HG03520 (cell line): ENCODE measurements at regions not wholly inside any gene's neighbourhood (a gene's known extent, or its start where the extent isn't known, plus 50 kb on each side); places are given as distances from the start of the nearest gene placed in this dataset.
"Not testable (repeated sequence)": the region's sequence is repeated elsewhere in the genome, so short reads cannot be mapped to it uniquely, and the experiment has no call there.

ENCODE experiments used
- ATAC-seq: cut with Tn5 transposase; IDR thresholded peaks from one replicate; pipeline ENCODE4 v1.9.1; 2021; ENCODE audit warnings: mild to moderate bottlenecking, moderate library complexity; ENCODE audit not compliant: unreplicated experiment

DNA sequence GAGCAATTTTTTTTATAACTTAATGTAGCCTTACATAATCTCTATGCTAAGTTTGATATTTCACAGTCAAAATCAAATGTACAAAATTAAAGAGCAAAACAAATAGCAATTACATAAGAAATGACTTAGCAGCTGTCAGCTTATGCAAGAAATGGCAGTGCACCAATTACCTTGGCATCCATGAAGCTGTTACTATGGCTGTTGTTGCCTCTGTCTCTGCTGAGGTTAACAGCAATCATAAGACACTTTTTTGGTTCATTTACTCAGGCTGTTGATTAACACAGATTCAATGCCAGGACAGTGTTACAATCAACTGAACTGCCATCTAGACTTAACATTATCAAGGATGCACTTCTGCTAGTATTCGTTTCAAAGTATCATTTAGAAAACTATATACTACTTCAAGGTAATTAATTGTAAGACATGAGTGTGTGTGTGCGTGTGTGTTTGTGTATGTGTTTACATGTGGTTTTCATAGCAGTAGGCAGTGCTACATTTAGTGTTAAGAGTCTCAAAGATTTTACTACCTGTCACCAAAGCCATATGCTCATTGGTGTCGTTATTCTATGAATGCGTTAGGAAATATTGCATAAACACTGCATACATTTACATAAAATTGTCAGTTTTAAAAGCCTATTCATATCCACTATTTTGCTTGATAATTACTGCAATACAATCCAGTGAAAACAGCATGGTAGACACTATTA is 1084.2 kb upstream of the COX7C start:
- ATAC-seq = no peak

DNA sequence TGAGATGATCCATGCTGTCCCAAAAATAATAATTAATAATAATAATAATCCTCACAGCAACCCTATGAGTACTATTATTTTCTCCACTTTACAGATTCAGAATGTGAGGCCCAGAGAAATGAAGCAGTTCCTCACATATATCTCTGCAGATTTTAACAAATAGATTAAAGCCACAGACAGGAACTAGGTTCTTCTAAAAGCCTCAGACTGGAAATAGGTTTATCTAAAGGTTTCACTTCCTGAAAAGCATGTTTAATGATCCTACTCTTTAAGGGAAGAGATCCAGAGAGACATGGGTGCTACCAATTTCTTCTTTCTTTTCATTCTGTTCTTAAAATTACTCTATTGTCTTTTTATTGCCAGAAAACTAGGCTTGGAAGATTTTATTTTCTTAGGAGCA is 1079.4 kb upstream of the COX7C start:
- no peak for ATAC-seq

DNA sequence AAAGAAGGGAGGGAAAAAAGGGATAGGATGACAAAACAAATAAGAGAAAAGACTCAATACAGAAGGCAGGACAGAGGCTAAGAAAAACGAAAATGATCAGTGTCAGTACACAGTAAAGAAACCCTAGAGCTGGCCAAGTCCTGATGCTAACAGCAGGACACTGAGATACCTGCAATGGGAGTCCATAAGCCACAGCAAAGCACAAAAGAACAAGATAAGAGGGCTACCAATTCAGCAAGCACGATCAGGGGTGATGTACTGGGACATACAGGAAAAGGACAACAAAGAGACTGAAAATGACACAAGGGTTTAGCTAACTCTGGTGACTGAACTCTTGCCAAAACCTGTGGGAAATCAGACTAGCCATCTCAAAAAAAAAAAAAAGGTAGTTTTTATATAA is 1072.6 kb upstream of the COX7C start:
- no peak for ATAC-seq

DNA sequence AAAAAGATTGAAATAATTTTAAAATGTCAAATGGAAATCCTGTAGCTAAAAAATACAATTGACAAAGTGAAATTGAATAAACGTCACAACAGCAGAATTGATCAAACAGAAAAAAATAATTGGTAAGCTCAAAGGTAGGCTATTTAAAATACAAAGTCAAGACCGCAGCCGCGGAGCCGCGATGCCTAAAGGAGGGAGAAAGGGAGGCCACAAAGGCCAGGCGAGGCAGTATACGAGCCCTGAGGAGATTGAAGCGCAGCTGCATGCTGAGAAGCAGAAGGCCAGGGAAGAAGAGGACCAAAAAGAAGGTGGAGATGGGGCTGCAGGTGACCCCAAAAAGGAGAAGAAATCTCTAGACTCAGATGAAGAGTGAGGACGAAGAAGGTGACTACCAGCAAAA is 1068.5 kb upstream of the COX7C start:
- ATAC-seq = no peak

DNA sequence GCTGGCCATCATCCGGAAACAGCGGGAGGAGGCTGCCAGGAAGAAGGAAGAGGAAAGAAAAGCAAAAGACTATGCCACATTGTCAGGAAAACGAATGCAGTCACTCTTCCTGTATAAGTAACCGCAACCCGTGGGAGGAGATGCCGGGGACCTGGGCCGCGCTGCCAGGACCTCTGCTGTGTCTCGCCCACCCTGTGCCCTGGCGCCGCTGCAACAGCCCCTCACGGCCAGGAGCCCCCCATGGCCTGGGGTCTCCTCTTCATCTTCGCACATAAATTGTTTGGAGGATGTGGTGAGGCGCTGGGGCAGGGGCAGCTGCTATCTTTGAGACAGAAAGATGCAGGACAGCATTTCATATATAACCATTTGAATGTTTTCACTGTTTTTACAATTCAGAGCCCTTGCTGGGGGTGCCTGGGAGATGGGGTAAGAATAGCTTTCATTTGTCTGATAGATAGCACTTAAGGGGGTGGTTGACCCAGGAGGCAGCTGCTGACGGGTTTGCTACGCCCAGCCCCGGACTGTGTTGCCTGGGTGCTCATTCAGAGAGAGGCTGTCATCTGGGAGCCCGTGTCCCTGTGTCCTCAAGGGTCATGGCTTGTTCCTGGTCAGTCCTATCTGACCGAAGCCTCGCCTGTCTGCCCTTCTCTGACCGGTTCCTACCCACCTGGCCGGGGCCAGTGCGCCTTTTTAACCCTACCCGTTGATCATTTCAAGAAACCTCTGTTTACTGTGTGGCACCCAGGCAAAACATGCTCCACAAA is 1067.7 kb upstream of the COX7C start:
- no peak for ATAC-seq

DNA sequence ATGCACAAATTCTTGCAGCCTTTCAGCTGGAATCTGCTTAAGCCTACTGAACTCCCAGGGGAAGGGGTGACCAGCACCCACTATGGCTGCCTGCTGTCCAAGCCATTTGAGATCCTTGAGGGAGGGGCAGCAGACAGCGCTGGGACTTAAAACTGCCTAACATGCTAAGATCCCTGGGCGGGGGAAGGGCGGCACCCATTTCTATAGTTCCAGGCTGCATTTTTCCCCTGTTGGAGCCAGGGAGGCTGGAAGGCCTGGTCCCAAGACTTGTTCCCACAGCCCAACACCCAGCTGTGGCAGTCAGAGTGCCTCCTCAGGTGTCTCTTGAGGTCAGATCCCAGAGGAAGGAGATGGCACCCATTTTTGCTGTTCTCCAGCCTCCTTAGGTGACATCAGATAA is 1061.3 kb upstream of the COX7C start:
- ATAC-seq = no peak

DNA sequence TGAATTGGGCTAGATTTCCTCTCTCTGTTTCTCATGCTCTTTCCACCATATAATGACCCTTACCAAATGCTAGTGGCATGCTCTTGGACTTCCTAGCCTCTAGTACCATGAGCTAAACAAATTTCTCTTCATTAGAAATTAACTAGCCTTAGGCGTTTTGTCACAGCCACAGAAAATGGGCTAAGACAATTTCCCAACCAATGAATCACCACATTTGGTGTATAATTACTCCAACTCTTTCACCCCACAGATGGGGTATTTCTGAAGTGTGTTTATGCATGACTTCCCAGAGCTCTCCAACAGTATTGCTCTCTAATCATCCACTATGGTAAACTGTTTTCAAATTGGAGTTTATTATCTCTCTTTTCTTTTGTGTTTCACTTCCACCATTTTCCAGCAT is 1041.1 kb upstream of the COX7C start:
- no peak for ATAC-seq

DNA sequence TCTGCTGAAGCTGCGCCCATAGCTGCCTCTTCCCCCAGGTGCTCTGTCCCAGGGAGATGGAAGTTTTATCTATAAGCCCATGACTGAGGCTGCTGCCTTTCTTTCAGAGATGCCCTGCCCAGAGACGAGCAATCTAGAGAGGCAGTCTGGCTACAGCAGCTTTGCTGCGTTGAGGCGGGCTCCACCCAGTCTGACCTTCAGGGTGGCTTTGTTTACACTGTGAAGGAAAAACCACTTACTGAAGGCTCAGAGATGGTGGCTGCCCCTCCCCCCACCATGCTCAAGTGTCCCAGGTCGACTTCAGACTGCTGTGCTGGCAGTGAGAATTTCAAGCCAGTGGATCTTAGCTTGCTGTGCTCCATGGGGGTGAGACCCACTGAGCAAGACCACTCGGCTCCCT is 1029.9 kb upstream of the COX7C start:
- ATAC-seq = not testable (repeated sequence)

DNA sequence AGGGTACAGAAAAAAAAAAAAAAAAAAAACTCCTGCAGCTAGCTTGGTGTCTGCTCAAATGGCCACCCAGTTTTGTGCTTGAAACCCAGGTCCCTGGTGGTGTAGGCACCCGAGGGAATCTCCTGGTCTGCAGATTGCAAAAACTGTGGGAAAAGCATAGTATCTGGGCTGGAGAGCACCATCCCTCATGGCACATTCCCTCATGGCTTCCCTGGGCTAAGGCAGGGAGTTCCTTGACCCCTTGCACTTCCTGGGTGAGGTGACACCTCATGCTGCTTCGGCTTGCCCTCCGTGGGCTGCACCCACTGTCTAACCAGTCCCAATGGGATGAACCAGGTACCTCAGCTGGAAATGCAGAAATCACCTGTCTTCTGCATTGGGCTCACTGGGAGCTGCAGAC is 1029.5 kb upstream of the COX7C start:
- not testable (repeated sequence) for ATAC-seq

DNA sequence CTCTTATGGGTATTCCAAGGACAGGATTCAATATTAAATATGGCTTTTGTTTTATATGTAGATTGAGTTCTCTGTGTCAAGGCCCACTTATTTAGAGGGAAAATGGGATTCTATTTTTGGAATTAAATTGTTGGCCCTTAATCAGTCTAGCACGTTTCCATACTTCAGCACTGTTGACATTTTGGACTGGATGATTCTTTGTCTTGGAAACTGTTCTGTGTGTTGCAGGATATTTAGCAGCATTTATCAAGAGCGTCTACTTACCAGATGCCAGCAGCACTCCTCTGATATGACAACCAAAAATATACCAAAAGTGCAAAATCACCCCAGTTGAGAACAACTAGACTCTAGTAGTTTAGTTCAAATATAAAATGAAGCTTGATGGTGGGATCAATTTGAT is 1027.0 kb upstream of the COX7C start:
- no peak for ATAC-seq

DNA sequence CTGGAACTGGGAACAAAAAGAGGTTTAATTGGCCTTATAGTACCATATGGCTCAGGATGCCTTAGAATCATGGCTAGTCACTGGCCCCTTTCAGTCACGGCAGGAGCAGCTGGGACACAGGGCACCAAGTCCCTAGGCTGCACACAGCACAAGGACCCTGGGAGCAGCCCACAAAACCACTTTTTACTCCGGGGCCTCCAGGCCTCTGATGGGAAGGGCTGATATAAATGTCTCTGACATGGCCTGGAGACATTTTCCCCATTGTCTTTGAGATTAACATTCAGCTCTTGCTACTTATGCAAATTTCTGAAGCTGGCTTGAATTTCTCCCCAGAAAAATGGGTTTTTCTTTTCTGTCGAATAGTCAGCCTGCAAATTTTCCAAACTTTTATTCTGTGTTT is 1026.4 kb upstream of the COX7C start:
- ATAC-seq = no peak

DNA sequence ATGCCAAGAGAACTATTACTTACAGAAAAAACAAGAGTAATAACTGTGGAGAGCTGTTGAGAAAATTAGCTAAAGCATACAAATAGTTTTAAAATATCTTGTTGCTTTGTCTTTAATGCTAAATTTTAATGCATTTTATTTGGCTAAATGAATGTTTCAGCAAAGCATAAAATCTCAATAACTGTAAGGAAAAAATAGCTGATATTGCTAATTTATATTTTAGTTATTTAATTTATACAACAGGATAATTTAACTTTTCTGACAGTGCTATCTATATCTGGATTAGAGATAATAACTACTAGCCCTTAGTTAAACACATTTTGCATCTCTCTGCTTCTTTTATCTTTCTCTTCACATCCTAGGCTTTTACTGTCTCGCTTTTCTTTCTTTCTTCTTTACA is 1014.9 kb upstream of the COX7C start:
- ATAC-seq = no peak

DNA sequence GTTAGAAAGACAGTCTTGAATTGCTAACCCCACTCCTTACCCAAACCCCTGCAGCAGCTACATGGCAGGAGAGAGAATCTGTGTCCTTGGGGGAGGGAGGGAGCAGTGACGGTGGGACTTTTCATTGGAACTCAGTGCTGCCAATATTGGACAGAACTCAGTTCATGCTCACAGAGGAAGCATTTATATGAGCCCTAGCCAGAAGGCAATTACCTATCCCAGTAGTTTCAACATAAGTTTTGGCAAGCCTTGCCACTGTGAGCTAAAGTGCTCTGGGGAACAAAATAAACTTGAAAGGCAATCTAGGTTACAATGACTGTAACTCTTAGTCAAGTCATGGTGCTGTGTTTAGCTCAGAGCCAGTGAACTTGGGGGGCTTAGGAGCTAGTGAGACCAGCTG is 1013.4 kb upstream of the COX7C start:
- no peak for ATAC-seq

DNA sequence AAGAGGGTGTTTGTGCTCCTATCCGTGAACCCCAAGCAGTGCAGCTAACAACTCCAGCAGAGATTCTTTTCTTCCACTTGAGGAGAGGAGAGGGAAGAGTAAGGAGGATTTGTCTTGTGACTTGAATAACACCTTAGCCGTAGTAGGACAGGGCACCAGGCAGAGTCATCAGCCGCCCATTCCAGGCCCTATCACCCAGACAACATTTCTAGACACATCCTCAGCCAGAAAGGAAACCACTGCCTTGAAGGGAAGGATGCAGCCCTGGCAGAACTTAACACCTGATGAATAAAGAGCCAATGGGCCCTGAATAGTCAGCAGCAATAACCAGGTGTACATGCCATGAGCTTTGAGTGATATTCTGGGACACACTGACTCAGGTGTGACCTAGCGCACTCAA is 1013.0 kb upstream of the COX7C start:
- ATAC-seq = no peak

DNA sequence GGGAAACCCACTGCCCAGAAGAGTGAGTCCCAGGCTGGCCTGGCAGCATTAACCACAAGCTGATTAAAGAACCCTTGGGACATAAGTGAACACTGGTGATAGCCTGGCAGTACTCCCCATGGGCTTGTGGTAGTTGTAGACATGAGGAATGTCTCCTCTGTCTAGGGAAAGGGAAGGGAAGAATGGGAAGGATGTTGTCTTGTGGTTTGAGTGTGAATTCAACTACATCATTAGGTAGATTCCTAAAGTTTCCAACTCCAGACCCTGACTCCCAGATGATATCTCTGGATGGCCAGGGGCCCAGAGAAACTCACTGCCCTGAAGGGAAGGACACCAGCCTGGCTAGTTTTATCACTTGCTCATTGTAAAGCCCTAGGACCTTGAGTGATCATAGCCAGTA is 1012.4 kb upstream of the COX7C start:
- no peak for ATAC-seq

DNA sequence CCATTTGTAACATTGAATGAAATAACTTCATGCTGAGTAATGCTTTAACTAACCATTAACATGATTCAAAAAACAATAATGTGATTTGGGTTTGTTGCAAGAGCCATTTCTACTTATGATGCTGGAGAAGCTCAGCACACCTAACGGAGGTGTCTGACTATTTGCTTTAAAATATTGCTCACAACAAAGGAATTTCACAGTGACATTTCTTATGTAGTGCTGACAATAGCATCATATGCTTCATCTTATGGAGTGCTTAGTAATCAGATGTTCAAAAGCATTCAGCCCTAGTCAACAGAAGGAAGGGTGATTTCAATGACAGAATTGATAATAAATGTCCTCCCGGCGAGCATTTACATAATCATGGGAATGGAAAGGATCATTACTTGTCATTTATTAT is 1003.3 kb upstream of the COX7C start:
- no peak for ATAC-seq

DNA sequence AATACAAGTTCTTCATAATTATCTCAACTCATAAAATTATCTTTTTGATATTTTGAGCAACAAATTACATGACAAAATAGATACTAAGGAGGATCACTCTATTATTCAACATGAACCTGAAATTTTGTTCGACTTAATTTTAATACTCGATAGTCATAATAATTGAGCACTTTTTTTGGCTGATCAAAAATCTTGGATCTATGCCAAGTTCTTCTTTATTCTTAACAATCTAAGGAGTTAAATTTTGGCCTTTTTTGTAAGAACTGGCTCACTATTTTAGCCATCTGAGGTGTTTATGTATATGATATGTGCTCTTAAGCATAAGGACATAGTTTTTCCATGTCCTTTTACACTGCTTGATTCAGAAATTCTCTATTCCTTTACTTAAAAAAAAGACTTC is 996.1 kb upstream of the COX7C start:
- ATAC-seq = no peak

DNA sequence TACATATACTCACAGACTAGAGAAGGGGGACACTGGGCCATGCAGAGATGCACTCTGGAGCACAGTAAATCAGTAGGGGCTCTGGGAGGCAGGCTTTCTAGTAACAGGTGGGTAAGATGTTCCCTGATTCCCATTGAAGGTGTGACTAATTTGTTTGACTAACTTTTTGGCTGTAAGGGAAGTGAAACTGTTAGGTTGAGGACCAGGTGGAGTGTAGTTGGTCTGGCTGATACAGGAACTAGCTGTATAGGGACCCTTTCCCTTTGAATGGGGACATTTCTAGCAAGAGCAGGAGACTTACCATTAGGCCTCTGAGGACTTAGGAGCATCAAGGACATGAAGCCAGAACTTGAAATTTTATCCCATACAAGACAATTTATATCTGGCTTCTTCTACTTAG is 989.6 kb upstream of the COX7C start:
- ATAC-seq = no peak

DNA sequence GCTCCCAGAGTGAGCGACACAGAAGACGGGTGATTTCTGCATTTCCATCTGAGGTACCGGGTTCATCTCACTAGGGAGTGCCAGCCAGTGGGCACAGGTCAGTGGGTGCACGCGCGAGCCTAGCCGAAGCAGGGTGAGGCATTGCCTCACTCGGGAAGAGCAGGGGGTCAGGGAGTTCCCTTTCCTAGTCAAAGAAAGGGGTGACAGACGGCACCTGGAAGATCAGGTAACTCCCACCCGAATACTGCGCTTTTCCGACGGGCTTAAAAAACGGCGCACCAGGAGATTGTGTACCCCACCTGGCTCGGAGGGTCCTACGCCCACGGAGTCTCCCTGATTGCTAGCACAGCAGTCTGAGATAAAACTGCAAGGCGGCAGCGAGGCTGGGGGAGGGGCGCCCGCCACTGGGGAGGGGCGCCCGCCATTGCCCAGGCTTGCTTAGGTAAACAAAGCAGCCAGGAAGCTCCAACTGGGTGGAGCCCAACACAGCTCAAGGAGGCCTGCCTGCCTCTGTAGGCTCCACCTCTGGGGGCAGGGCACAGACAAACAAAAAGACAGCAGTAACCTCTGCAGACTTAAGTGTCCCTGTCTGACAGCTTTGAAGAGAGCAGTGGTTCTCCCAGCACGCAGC is 979.1 kb upstream of the COX7C start:
- ATAC-seq = not testable (repeated sequence)

DNA sequence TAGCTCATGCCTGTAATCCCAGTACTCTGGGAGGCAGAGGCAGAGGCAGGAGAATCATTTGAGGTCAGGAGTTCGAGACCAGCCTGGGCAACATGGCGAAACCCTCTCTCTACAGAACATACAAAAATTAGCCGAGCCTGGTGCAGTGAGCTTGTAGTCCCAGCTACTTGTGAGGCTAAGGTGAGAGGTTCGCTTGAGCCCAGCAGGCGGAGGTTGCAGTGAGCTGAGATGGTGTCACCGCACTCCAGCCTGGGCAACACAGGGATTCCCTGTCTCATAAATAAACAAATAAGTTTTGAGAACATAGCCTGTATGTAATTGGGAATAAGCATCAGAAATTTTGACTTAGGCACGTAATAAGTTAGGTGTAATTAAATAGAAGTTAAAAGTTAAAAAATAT is 971.7 kb upstream of the COX7C start:
- no peak for ATAC-seq

DNA sequence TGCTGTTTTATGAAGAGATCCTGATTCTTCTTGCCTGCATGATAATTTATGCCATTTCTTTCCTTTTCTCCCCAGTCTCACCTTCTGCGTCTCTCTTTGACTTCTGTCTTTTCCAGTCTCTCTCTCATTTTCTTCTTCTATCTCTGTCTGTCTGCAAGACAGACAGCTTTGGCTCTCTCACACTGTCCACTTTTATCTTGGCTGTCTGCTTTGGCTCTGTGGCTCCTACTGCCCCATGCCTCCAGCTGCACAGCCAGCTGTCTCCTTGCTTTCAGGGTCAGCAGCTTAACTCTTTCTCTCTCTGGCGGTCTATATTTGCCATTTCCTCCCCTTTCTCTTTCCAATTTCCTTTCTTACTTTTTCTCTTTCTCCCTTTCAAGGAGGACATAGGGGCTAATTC is 971.1 kb upstream of the COX7C start:
- ATAC-seq = no peak
